Activated CD8-positive, alpha-beta memory T cell treated with anti-CD3 and anti-CD28 coated beads, Interleukin-2, amount 10 ng/mL, durations not matched to agents 7 days and 5 days (primary cell): ENCODE measurements at regions not wholly inside any gene's neighbourhood (a gene's known extent, or its start where the extent isn't known, plus 50 kb on each side); places are given as distances from the start of the nearest gene placed in this dataset.
A peak's percentile ranks its signal among the peaks of the same experiment; 100 is the strongest.
"Not testable (repeated sequence)": the region's sequence is repeated elsewhere in the genome, so short reads cannot be mapped to it uniquely, and the experiment has no call there.

ENCODE experiments used
- ATAC-seq: fragments of 150-1000 bp; cut with Tn5 transposase; one replicate; pipeline ENCODE4 v1.10.0; 2021; ENCODE audit warnings: moderate library complexity
- CTCF ChIA-PET: fragments of 350-600 bp; sonication (Branson Sonifier 250); formaldehyde crosslinking; loops from one replicate; lab custom pipeline; 2021; ENCODE audit warnings: antibody characterized with exemption; lab: Charles Lee
- DNase-seq: peaks from one replicate; pipeline ENCODE4 v3.0.0-alpha.2; 2020
- H3K27ac Mint-ChIP-seq: one replicate; pipeline ENCODE4 v1.8.0; 2021; ENCODE audit warnings: mild to moderate bottlenecking, mixed read lengths
- H3K27me3 Mint-ChIP-seq: one replicate; pipeline ENCODE4 v1.8.0; 2021; ENCODE audit warnings: mixed read lengths
- H3K36me3 Mint-ChIP-seq: one replicate; pipeline ENCODE4 v1.8.0; 2021; ENCODE audit warnings: mild to moderate bottlenecking, mixed read lengths
- H3K4me1 Mint-ChIP-seq: one replicate; pipeline ENCODE4 v1.8.0; 2021; ENCODE audit warnings: mixed read lengths
- H3K4me3 Mint-ChIP-seq: one replicate; pipeline ENCODE4 v1.8.0; 2021; ENCODE audit warnings: mild to moderate bottlenecking, moderate library complexity, mixed read lengths
- H3K9me3 Mint-ChIP-seq: one replicate; pipeline ENCODE4 v1.8.0; 2022; ENCODE audit warnings: low read depth, mixed read lengths

DNA sequence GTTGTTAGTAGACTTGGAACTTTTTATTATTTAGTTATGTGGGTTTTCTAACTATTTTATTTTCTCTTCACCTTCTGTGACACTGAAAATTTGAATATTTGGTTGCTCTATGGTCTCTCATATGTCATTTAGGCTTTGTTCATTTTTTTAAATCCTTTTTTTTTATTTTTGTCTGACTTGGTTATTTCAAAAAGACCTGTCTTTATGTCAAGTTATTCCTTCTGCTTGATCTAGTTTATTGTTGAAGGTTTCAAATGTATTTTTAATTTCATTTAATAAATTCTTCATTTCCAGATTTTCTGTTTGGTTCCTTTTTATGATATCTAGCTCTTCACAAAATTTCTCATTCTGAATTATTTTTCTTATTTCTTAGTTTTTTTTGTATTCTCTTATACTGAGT lies 160.6 kb upstream of the ATP5MC3 start:
- ATAC-seq = no peak
- CTCF ChIA-PET = no interaction called here
- H3K4me3 Mint-ChIP-seq = no peak overlapping the region
- DNase-seq = no peak
- peaks cover 13% of the 10 kb centered on the region for H3K9me3 Mint-ChIP-seq
- H3K27me3 Mint-ChIP-seq = peaks cover 8% of the 10 kb centered on the region
- H3K36me3 Mint-ChIP-seq = peaks cover 2% of the 10 kb centered on the region
- no peak overlapping the region for H3K27ac Mint-ChIP-seq
- H3K4me1 Mint-ChIP-seq = no peaks in the 10 kb centered on the region

DNA sequence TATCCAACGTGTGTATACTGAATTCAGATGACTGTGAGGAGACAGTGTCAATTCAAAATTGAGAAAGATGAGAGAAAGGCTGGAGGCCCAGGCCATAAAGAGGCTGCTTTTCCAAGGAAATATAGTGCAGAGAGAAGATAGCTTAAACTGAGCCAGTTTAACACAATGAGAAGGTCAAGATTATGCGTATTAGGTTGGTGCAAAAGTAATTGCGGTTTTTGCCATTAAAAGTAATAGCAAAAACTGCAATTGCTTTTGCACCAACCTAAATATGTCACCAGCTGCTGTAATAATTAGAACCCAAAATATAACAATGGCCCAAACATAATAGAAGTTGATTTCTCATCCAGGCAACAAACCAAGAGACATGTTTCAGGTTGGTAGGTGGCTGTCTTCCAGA lies 148.7 kb upstream of the ATP5MC3 start:
- CTCF ChIA-PET = interaction anchor here (2.3 kb wide), 1 partner anchor 20 kb away, joined by 5 read pairs; no protein-coding TSS in a partner anchor
- H3K27me3 Mint-ChIP-seq = peaks cover 6% of the 10 kb centered on the region
- DNase-seq = no peak
- H3K4me3 Mint-ChIP-seq = no peak overlapping the region
- H3K4me1 Mint-ChIP-seq = peaks cover 2% of the 10 kb centered on the region
- no peak for ATAC-seq
- H3K36me3 Mint-ChIP-seq = no peaks in the 10 kb centered on the region
- no peak overlapping the region for H3K27ac Mint-ChIP-seq
- peaks cover 7% of the 10 kb centered on the region for H3K9me3 Mint-ChIP-seq

DNA sequence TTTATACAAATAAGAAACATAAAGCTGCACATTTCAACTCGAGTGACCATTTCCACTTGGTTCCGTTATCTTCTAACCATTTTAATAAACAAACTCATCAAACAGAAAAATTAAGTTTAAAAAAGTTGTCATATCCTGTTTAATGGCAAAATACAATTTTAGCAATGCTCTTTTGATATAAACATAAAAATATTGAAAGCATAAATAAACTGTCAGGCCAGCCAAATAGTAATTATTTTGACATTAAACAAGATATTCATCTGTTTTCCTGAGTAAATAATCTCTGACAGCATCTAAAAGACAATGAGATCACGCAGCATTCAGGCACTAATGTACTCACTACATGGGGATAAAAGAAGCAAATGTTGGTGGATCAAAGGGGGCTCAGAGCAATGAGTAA lies 145.3 kb upstream of the ATP5MC3 start:
- H3K27me3 Mint-ChIP-seq = peaks cover 2% of the 10 kb centered on the region

DNA sequence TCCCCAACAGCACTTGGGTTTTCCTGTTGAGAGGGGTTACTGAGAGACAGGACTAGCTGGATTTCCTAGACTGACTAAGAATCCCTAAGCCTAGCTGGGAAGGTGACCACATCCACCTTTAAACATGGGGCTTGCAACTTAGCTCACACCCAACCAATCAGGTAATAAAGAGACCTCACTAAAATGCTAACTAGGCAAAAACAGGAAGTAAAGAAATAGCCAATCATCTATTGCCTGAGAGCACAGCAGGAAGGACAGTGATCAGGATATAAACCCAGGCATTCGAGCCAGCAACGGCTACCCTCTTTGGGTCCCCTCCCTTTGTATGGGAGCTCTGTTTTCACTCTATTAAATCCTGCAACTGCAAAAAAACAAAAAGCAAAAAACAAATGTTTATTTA lies 144.7 kb upstream of the ATP5MC3 start:
- CTCF ChIA-PET, H3K4me3 Mint-ChIP-seq, ATAC-seq, H3K27ac Mint-ChIP-seq, H3K27me3 Mint-ChIP-seq, DNase-seq, H3K9me3 Mint-ChIP-seq, H3K36me3 Mint-ChIP-seq, H3K4me1 Mint-ChIP-seq: not testable (repeated sequence)

More for the DNA sequence above, 145.3 kb upstream of the ATP5MC3 start:
- ATAC-seq (no peak), DNase-seq (no peak)
- H3K9me3 Mint-ChIP-seq = peaks cover 8% of the 10 kb centered on the region
- no peak overlapping the region for H3K27ac Mint-ChIP-seq
- H3K4me3 Mint-ChIP-seq = no peak overlapping the region
- H3K36me3 Mint-ChIP-seq = no peaks in the 10 kb centered on the region
- CTCF ChIA-PET = no interaction called here
- H3K4me1 Mint-ChIP-seq = peaks cover 7% of the 10 kb centered on the region

DNA sequence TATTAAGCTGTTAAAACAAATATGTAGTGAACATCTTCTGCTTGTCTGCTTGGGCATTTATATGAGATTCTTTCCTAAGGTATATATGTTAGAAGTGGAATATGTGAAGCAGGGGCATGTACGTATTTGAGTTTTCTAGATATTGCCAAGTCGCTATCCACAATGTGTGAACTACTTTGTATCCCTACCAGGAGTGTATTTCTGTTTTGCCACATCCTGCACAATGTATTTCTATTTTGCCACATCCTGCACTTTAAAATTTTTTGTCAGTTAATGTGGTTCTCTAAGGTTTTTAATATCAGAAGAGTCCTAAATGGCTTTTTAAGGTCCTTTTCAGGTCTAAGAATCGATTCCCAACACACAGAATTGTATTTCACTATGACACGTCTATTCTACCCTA lies 141.7 kb upstream of the ATP5MC3 start:
- no peak overlapping the region for H3K4me3 Mint-ChIP-seq
- ATAC-seq (no peak), DNase-seq (no peak)
- H3K27ac Mint-ChIP-seq = no peak overlapping the region
- no peaks in the 10 kb centered on the region for H3K36me3 Mint-ChIP-seq
- H3K4me1 Mint-ChIP-seq = peaks cover 4% of the 10 kb centered on the region
- H3K9me3 Mint-ChIP-seq = peaks cover 8% of the 10 kb centered on the region
- CTCF ChIA-PET = no interaction called here
- peaks cover 11% of the 10 kb centered on the region for H3K27me3 Mint-ChIP-seq

DNA sequence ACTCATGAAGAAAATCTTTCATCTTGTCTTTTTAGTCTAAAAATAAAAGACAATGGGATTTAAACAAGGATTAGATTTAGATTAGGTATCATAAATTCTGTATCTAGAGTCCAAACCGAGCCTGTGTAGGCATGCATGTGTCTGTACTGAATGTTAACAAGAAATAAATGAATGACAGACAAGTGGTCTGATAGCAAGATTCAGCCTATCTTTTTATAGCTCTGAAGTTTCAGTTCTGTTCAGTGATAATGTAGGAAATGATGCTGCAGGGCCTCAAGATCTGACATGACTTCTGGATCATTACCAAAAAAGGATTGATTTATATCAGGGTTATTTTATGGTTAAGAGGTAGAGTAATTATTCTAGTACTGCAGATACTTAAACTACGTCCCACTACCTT lies 137.0 kb upstream of the ATP5MC3 start:
- no peak overlapping the region for H3K27ac Mint-ChIP-seq
- no peaks in the 10 kb centered on the region for H3K36me3 Mint-ChIP-seq
- ATAC-seq (no peak), DNase-seq (no peak)
- H3K27me3 Mint-ChIP-seq = peaks cover 22% of the 10 kb centered on the region
- CTCF ChIA-PET = no interaction called here
- H3K4me3 Mint-ChIP-seq = no peak overlapping the region
- no peaks in the 10 kb centered on the region for H3K9me3 Mint-ChIP-seq
- peaks cover 2% of the 10 kb centered on the region for H3K4me1 Mint-ChIP-seq

DNA sequence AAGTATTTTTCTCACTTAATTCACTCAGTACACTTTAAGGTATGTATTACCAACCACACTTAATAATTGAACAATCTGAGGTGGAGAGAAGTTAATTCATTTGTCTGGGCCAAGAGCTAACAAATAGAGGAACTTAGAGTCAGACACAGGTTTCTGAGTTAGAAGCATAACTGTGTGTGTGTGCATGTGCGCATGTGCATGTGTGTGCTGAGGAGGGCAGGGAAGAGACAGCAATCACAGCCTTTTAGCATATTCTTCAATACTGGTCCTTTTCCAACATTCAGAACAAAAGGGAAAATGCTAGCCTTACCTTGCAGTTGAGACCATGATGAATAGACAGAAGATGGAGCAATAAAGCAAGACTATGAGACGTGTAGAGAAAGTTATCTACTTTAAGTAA lies 136.2 kb upstream of the ATP5MC3 start:
- Mint-ChIP-seq H3K36me3 (no peaks in the 10 kb centered on the region), H3K4me3 (no peak overlapping the region), H3K27me3 (peaks cover 29% of the 10 kb centered on the region), H3K9me3 (no peaks in the 10 kb centered on the region), H3K27ac (no peak overlapping the region), H3K4me1 (no peaks in the 10 kb centered on the region)
- ATAC-seq (no peak), DNase-seq (no peak)
- CTCF ChIA-PET = no interaction called here

DNA sequence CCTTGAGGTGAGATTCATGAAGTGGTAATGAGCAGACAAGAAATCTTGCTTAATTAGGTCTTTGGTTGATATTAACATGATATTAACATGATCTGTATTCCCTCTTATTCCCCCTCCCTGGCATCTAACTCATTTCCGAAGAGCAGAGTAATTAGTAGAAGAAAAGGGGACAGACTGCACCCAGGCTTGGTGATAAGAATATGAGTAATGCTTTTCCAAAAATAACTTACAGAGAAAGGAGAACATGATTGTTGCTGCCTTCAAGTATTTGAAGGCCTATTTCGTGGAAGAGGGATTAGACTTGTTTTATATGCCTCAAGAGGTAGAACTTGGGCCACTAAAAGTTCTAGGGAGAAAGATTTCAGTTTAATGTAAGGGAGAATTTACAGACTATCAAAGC lies 130.6 kb upstream of the ATP5MC3 start:
- H3K4me1 Mint-ChIP-seq = no peaks in the 10 kb centered on the region
- H3K27ac Mint-ChIP-seq = no peak overlapping the region
- H3K9me3 Mint-ChIP-seq = no peaks in the 10 kb centered on the region
- H3K27me3 Mint-ChIP-seq = peaks cover 43% of the 10 kb centered on the region
- CTCF ChIA-PET = no interaction called here
- ATAC-seq (no peak), DNase-seq (no peak)
- H3K4me3 Mint-ChIP-seq = no peak overlapping the region
- H3K36me3 Mint-ChIP-seq = no peaks in the 10 kb centered on the region

DNA sequence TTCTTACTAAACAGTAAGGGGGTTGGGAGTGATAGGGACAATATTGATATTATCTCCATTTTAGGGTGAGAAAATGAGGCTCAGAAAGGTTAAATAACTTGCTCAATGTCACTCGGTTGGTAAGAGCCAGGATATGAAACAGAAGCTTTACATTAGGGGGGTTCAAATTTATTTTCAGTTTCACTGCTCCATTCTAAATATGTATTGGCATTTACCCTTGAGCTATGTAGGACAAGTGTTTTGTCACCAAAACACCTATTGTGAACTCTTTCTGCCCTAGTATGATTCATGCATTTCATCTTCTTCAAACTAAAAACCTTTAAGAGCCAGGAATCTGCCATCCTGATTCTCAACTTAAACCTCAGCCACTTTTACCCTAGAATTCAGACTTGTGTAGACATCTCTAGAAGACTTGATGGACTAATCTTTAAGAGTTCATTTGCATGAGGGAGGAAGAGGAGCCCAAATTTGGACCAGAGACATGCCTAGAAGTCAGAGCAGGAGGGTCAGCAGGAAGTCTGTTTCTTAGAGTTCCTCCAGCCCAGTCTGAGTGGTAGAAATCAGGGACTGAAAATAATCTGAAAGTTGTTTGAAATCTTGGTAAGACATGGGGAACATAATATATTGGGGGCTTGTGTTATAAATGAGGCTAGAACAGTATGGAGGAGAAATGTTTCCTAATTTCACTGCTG lies 129.4 kb upstream of the ATP5MC3 start:
- Mint-ChIP-seq H3K27ac (no peak overlapping the region), H3K27me3 (peaks cover 45% of the 10 kb centered on the region), H3K4me1 (no peaks in the 10 kb centered on the region), H3K4me3 (no peak overlapping the region), H3K36me3 (no peaks in the 10 kb centered on the region), H3K9me3 (no peaks in the 10 kb centered on the region)
- CTCF ChIA-PET = interaction anchor here (1.7 kb wide), 1 partner anchor 18 kb away, joined by 5 read pairs; no protein-coding TSS in a partner anchor
- ATAC-seq (no peak), DNase-seq (no peak)

DNA sequence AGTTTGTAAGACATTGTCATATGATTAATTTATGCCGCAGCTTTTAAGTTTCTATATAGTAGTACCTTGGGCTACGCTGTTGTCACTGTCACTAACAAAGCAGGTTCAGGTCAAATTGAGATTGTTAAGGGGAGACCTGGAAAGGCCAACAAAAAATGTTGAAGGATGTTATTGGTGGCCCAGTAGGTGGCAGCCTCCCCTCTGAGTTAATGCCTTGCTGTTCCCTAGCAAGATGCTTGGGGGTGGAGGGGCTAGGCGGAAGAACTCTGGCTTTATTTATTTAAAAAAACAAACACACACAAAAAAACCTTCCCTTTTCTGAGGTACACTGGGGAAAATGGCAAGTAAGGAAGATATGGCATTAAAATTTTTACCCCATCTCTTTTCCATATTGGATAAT lies 128.3 kb upstream of the ATP5MC3 start:
- Mint-ChIP-seq H3K36me3 (no peaks in the 10 kb centered on the region), H3K4me3 (no peak overlapping the region), H3K4me1 (no peaks in the 10 kb centered on the region), H3K27me3 (peaks cover 51% of the 10 kb centered on the region), H3K9me3 (no peaks in the 10 kb centered on the region), H3K27ac (no peak overlapping the region)
- ATAC-seq (no peak), DNase-seq (peak; percentile 42)
- CTCF ChIA-PET = interaction anchor here (1.7 kb wide), 1 partner anchor 19 kb away, joined by 5 read pairs; no protein-coding TSS in a partner anchor

DNA sequence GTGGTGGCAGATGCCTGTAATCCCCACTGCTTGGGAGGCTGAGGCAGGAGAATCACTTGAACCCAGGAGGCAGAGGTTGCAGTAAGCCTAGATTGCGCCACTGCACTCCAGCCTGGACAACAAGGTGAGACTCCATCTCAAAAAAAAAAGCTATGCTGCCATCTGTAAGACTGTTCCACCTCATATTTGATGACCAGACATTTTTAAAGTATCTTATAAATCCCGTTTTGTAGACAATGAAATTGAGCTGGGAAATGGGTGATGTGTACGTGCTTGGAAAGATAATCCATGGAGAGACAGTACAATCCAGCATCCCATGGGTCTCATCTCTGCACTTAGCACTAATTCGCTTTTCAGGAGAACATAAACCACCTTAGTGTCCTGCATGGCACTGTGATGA lies 126.5 kb upstream of the ATP5MC3 start:
- Mint-ChIP-seq H3K9me3 (no peaks in the 10 kb centered on the region), H3K27me3 (peaks cover 48% of the 10 kb centered on the region), H3K27ac (no peak overlapping the region), H3K4me3 (no peak overlapping the region), H3K36me3 (no peaks in the 10 kb centered on the region), H3K4me1 (no peaks in the 10 kb centered on the region)
- DNase-seq = no peak
- no peak for ATAC-seq
- CTCF ChIA-PET = no interaction called here

DNA sequence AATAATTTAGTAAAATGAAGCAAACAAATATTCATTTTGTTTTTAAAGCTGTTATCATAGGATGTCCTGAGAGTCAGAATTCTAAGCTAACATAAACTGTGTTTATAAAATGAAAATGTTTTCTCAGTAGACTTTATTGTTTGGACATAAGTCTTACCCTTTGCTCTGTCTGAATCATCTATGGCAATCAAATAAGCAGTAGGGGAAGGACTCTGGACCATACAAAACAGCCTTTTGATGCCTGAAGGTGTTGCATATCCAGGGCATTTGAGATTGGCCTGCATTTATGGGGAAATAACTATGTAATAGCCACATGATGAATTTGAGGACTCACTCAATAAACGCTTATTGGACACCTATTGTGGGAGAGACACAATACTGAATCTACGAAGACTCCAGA lies 123.0 kb upstream of the ATP5MC3 start:
- Mint-ChIP-seq H3K27ac (no peak overlapping the region), H3K27me3 (peaks cover 61% of the 10 kb centered on the region), H3K9me3 (no peaks in the 10 kb centered on the region), H3K4me1 (no peaks in the 10 kb centered on the region), H3K36me3 (no peaks in the 10 kb centered on the region), H3K4me3 (no peak overlapping the region)
- CTCF ChIA-PET = interaction anchor here (0.7 kb wide), 1 partner anchor 100 kb away, joined by 4 read pairs; no protein-coding TSS in a partner anchor
- ATAC-seq = no peak
- DNase-seq = no peak

DNA sequence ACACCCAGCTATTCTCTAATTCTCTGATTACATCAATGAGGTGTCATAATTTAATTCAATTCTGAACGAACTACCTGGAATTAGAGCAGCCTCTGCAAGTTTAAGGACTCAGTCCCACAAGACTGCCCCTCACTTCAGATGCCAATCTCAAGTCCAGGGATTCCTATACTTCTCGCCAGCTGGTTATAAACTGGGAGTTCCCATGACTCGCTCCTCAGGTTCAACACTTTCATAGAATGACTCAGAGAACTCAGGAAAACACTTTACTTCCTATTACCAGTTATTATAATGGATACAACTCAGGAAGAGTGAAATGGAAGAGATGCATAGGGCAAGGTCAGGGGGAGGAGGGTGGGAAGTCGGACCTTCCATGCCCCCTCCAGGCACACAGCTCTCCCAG lies 112.3 kb upstream of the ATP5MC3 start:
- Mint-ChIP-seq H3K27ac (no peak overlapping the region), H3K9me3 (no peaks in the 10 kb centered on the region), H3K4me1 (no peaks in the 10 kb centered on the region), H3K4me3 (no peak overlapping the region), H3K27me3 (peaks cover 60% of the 10 kb centered on the region), H3K36me3 (no peaks in the 10 kb centered on the region)
- ATAC-seq (no peak), DNase-seq (no peak)
- CTCF ChIA-PET = interaction anchor here (0.7 kb wide), 1 partner anchor 16 kb away, joined by 3 read pairs; no protein-coding TSS in a partner anchor

DNA sequence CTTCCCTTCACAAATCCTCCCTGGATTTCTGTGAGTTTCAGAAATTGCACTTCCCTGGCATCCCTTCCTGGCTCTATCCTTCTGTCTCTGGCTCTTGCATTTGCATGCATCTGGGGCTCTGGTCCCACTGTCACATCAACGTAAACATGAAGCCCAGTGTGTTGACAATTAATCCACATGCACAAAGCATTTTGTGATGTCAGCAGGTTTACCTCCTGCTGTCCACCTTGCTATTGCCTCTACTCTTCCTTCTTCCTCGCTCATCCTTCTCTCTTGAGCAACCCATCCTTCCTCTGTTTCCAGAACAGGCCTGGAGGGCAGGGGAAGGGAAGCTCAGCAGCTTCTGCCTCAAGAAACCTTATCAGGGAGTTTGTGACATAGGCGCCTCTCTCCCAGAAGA lies 111.7 kb upstream of the ATP5MC3 start:
- H3K4me1 Mint-ChIP-seq = no peaks in the 10 kb centered on the region
- H3K27me3 Mint-ChIP-seq = peaks cover 61% of the 10 kb centered on the region
- no peak overlapping the region for H3K4me3 Mint-ChIP-seq
- H3K36me3 Mint-ChIP-seq = no peaks in the 10 kb centered on the region
- no peaks in the 10 kb centered on the region for H3K9me3 Mint-ChIP-seq
- CTCF ChIA-PET = interaction anchor here (0.7 kb wide), 1 partner anchor 15 kb away, joined by 3 read pairs; no protein-coding TSS in a partner anchor
- DNase-seq = no peak
- no peak for ATAC-seq
- no peak overlapping the region for H3K27ac Mint-ChIP-seq
